NCI-H526 treated with DMSO at 0.1 percent for 48 hours (cell line): ENCODE measurements at regions not wholly inside any gene's neighbourhood (a gene's known extent, or its start where the extent isn't known, plus 50 kb on each side); places are given as distances from the start of the nearest gene placed in this dataset.

Experiments
- DNase-seq: peaks from one replicate; lab custom pipeline; 2025; lab: John Stamatoyannopoulos, UW

GRCh38 chr16:14360326-14361037, 269.6 kb downstream of the PARN start:
- no peak for DNase-seq

- no peak for DNase-seq
These were observed 271.3 kb downstream of the PARN start for GRCh38 chr16:14358697-14359305.

- DNase-seq: no peak
These were observed 272.7 kb downstream of the PARN start for GRCh38 chr16:14357328-14357727.

GRCh38 chr16:14356064-14356463, 274.0 kb downstream of the PARN start:
- DNase-seq: no peak

DNA sequence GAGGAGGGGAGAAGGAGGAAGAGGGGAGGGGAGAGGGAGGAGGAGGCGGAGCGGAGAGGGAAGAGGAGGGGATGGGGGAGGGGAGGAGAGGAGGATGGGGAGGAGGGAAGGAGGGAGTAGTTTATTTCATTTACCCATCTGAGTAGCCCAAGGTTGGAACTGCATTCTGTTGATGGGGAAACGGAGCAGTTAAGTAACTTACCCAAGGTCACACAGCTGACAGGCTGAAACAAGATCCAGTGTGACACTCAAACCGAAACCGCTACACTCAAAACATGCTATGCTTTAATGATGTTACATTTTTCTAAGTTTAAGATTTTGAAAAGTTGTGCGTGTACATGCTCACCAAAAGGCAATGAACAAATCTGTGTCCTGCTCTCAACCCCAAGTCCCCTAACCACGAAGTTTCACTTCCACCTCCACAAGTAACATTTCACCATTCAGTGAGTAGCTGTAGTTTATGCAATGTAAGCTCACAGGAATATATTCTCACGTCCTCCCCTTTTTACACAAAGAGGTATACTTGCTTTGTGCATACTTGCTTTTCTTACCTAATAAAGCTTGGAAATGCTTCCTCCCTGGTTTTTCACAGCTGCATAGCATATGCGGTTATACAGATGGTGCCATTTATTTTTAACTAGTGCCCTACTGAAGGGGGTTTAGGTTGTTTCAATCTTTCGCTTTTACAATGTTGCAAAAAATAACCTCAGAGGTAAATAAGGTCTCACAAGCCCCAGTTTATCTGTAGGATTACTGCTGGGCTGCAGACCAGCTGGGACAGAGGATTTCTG, 275.3 kb downstream of the PARN start:
- DNase-seq: no peak

GRCh38 chr16:14353340-14353739, 276.7 kb downstream of the PARN start:
- DNase-seq: no peak

DNA sequence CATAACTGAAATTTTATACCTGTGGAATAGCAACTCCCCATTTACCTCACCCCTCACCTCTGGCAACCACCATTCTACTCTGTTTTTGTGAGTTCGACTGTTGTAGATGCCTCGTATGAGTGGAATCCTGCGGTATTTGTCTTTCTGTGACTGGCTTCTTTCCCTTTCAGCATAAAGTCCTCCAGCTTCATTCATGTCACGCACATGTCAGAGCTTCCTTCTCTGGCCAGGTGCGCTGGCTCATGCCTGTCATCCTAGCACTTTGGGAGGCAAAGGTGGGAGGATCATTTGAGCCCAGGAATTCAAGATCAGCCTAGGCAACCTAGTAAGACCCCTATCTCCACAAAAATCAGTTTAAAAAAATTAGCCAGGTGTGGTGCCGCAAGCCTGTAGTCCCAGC, 278.4 kb downstream of the PARN start:
- DNase-seq: peak; percentile 3

DNA sequence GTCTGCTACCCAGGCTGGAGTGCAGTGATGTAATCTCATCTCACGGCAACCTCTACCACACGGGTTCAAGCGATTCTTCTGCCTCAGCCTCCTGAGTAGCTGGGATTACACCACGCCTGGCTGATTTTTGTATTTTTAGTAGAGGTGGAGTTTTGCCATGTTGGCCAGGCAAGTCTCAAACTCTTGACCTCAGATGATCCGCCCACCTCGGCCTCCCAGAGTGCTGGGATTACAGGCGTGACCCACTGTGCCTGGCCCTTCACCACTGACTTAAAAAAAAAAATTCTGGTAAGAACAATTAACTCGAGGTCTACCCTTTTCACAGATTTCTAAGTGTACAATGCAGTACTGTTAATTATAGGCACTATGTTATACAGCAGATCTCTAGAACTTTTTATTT, 279.4 kb downstream of the PARN start:
- DNase-seq: no peak

- peak; percentile 95 for DNase-seq
These were observed 279.0 kb downstream of the MRTFB start for GRCh38 chr16:14350081-14350480.

- no peak for DNase-seq
These were observed 276.6 kb downstream of the MRTFB start for GRCh38 chr16:14347706-14348105.

GRCh38 chr16:14346278-14347142, 275.4 kb downstream of the MRTFB start:
- no peak for DNase-seq

GRCh38 chr16:14345512-14346115, 274.5 kb downstream of the MRTFB start:
- no peak for DNase-seq

GRCh38 chr16:14344945-14345344, 273.8 kb downstream of the MRTFB start:
- DNase-seq: no peak

DNA sequence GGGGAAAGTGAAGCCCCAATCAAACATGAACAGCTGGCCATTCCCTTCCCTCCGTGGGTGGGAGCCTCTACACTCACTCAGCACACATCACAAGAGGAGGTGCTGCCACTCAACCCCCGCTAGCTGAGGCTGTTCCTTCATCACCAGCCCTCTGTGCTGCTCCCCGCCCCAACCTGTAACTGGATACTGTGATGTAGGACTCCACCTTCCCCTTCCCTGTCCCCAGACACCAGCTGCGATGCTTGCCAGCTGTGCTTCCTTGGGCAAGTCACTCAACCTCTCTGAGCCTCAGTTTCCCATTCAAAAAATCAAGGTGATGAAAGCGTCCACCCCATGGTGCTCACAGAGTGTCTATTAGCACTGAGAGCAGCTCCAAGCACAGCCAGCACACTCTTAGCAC, 273.2 kb downstream of the MRTFB start:
- DNase-seq: no peak

- no peak for DNase-seq
These were observed 270.5 kb downstream of the MRTFB start for GRCh38 chr16:14341324-14342225.

- DNase-seq: no peak
These were observed 268.6 kb downstream of the MRTFB start for GRCh38 chr16:14339694-14340093.

DNA sequence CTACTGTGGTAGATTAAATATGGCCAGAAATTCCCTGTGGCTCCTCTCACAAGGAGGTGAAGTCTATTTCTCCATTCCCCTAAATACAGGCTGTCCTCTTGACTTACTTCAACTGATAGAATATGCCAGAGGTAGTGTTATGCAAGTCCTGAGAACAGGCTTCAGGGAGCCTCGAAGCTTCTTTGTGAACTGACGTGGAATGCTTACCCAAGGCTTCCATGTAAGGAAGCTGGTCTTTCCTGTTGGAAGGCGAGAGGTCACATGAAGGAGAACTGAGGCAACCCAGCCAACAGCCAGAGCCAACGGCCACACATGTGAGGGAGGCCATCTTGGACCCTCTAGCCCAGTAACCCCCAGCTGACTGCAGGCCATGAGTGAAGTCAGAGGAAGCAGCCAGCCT, 267.9 kb downstream of the MRTFB start:
- DNase-seq: no peak

DNA sequence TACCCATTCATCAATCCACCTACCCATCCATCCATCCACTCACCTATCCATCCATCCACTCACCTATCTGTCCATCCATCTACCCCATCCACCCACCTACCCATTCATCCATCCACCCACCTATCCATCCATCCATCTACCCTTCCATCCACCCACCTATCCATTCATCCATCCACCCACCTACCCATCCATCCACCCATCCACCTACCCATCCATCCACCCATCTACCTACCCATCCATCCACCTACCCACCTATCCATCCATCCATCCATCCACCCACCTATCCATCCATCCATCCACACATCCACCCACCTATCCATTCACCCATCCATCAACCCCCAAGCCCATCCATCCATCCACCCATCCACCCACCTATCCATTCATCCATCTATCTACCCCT, 267.1 kb downstream of the MRTFB start:
- DNase-seq: no peak

DNA sequence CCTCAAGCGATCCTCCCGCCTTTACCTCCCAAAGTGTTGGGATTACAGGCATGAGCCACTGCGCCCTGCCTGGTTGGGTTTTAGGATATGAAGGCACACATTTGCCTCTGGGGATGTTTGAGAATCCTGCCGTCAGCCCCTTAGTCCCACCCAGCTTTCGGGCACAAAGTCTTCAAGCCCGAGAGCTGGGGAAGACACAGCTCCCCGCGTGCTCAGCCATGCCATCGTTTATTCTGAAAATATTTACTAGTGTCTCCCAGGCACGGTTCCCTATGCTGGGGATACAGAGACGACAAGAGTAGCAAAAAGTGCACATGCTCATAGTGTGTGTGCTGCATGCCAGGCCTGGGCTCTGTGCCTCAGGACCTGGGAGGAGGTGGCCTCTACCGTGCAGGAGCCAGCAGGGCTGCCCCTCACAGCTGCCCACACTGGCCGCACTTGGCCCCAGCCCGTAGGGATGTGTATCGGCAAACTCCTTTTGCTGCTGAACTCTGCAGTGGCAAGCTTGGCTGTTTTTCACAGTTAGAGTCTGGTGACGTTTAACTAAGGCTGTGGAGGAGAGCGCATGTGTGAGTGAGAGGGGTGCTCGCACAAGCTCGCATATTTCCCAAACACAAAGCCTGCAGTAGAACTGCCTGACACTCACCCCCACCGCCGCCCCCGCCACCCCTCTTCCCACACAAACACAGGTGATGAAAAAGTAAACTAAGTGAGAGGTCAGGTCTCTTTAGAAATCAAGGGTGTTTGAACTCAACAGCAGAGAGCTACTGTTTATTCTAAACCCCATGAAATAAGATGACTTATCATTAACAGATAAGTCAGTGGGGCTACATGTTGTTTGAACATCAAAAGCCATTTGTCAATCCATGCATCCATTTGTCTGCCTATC, 266.4 kb downstream of the MRTFB start:
- no peak for DNase-seq

DNA sequence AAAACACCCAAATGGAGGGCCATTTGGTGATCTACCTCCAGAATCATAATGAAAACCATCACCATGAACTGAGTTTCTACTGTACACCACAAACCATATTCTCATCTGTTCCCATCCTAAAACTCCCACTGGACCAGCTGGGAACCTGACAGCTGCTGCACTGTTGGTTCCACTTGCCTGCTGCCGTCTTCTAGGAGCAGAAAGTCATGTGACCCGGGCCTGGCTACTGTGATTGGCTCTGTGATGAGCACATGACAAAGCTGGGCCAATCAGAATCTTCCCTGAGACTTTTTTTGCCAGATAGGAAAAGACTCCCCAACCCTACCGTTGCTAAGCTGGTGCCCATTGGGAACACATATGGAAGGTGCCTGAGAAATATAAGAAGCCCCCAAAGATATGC, 264.2 kb downstream of the MRTFB start:
- DNase-seq: no peak
